GM18870 (cell line): ENCODE measurements at regions not wholly inside any gene's neighbourhood (a gene's known extent, or its start where the extent isn't known, plus 50 kb on each side); places are given as distances from the start of the nearest gene placed in this dataset.
"Not testable (repeated sequence)": the region's sequence is repeated elsewhere in the genome, so short reads cannot be mapped to it uniquely, and the experiment has no call there.

ENCODE experiments used
- ATAC-seq: cut with Tn5 transposase; IDR thresholded peaks from one replicate; pipeline ENCODE4 v1.9.1; 2021; ENCODE audit warnings: moderate library complexity; ENCODE audit not compliant: unreplicated experiment

DNA sequence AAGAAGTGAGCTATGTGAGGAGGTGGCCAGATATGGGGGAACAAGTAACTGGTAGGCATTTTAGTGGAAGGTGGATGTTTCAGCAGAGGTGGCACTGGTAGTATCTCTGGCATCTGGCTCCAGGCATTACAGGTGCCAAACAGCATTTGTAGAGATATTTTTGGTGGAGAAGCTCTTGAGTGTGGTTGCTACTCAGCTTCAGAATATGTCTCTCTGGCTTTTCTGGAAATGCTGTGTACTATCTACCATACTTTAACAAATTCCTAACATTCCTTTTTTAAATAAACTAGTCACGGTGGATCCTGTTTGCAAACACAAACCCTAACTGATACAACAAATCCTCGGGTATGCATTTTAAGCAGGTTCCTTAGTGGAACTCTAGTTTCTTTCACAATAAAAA lies 128.0 kb downstream of the BARX2 start:
- ATAC-seq: no peak

- no peak for ATAC-seq
Measured at GRCh38 chr11:129505266-129505665, 129.6 kb downstream of the BARX2 start.

DNA sequence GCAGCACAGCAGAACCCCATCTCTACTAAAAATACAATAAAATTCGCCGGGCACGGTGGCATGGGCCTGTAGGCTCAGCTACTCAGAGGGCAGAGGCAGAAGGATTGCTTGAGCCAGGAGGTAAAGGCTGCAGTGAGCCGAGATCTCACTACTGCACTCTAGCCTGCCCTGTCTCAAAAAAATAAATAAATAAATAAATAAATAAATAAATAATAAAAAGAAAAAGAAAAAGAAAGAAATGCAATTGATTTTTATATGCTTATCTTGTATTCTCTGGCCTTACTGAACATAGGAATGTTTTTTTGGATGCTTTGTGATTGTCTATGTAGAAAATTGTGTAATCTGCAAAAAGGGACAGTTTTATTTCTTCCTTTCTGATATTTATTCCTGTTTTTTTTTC lies 132.5 kb downstream of the BARX2 start:
- no peak for ATAC-seq

- ATAC-seq: no peak
Measured at GRCh38 chr11:129528296-129528695, 152.6 kb downstream of the BARX2 start.

GRCh38 chr11:129530154-129530895 lies 154.7 kb downstream of the BARX2 start:
- ATAC-seq: no peak

DNA sequence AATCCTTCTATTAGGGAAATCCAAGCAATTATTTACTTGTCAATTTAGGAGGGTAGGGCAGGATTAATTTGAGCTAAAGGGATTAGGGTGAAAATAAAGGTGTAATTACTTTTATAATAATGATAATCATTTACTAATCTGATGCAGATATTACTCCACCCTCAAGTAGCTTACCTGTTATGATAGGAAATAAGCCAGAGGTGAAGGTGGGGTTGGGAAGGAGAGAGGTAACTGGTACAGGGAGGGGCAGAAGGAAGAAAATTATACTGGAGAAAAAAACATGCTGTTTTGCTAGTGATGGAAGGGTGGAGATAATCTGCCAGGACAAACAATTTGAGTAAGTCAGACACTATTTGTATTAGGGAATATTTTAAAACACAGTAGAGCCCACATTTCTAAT lies 157.7 kb downstream of the BARX2 start:
- no peak for ATAC-seq

DNA sequence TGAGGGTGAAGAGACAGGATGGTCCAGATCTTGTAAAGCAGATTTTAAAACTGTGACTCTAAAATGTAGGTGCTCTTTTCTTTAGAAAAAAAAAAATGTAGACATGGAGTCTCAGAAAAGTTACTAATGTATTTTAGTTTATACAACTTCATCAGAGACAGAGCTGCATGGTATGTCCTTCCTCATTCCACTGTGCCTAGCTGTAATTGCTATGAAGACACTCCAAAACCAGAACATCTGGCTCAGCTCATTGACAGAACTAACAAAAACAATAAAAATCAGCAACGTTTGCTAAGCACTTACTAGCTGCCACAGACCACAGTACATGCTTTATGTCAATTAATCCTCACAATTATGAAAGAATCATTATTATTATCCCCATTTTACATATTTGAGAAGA lies 160.7 kb downstream of the BARX2 start:
- no peak for ATAC-seq

DNA sequence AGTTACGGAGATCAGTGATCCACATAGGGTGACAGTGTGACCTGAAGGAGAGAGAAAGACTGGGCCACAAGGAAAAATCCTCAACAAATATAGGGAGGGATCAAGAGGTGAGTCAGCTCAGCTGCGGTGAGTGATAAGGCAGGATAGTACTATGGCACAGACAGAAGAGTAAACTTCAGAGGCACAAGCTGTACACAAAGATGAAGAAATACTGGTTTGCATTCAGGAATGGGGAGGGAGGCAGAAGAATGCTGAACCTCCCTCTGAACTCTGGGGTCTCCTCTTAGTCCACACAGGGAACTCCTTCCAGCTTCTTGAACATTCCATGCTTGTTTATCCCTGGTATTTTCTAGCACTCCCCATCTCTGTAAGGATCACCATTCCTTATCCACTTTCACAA lies 162.7 kb downstream of the BARX2 start:
- ATAC-seq: no peak

- ATAC-seq: no peak
Measured at GRCh38 chr11:129543515-129544290, 168.1 kb downstream of the BARX2 start.

DNA sequence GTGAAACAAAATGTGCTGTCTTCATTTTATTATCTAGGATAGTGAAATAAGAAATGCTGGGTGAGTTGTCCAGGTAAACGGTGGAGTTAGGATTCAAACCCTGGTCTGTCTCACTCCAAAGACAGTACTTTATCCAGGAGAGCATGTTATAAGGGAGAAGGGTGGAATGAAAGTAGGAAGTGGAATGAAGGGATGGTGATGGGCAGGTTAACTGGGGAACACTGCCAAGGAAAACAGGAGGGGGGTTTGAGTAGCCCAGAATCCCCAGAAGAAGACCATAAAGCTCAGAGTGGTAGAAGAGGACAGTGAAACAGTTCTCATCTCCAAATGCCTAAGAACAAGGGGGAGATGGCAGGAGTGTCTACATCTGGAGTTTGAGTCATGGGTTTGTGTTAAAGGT lies 169.0 kb downstream of the BARX2 start:
- no peak for ATAC-seq

GRCh38 chr11:129546266-129546665 lies 170.6 kb downstream of the BARX2 start:
- no peak for ATAC-seq

DNA sequence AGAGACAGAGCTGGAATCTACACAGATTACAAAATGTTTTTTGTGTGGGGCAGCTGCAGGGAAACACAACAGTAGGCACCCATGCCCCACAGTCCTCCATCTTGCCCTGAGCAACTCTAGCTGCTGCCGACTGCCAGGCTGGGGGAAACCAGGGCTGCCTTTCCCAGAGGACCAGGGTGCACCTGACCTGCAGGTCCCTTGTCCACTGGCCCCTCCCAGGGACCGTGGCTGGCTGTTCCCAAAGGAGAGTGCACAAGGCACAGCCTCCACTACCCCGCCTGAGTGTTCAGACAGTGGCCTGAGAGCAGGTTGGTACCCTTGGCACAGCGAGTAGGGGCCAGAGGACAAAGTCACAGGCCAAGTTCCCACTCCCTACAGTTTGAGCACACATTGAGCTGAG lies 181.8 kb downstream of the BARX2 start:
- ATAC-seq: no peak

DNA sequence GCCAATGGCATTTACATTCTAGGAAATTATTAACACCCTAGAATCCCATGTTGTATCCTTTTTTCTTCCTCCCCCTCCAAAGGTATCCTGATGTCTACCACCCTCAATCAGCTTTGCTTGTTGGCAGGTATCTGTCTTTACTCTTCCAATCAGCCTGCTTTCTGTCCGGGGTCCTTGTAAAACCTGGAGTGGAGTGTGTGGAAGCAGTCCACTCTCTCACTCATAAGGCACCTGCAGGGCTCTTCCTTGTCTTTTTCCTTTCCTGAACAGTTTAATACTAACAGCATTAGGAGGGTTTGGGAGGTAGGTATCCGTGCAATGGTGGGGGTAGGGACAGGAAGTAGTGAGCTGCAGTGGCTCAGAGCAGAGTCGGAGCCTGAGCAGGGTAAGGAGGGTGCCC lies 193.4 kb downstream of the BARX2 start:
- no peak for ATAC-seq

- ATAC-seq: not testable (repeated sequence)
Measured at GRCh38 chr11:129572667-129573066, 197.0 kb downstream of the BARX2 start.

GRCh38 chr11:129573161-129573560 lies 197.5 kb downstream of the BARX2 start:
- no peak for ATAC-seq

- no peak for ATAC-seq
Measured at GRCh38 chr11:129574431-129574830, 198.8 kb downstream of the BARX2 start.

DNA sequence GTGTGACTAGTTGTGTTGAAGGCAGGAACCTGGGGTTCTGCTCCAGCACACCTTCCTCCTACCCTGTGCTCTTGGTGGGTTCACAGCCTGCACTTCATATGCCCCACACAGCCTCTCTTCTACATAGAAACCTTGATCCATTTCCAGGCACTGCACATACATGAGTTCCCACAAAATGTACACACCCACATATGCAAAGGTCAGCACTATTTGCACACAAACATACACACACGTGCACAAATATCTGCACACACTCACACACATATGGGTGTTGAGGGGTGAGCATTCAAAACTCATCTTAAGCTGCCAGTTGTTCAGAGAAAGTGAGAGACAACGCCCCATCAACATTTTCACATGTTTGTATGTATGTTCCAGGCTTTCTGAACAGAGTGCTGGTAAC lies 201.0 kb downstream of the BARX2 start:
- ATAC-seq: no peak

GRCh38 chr11:129578006-129578405 lies 202.4 kb downstream of the BARX2 start:
- ATAC-seq: no peak

DNA sequence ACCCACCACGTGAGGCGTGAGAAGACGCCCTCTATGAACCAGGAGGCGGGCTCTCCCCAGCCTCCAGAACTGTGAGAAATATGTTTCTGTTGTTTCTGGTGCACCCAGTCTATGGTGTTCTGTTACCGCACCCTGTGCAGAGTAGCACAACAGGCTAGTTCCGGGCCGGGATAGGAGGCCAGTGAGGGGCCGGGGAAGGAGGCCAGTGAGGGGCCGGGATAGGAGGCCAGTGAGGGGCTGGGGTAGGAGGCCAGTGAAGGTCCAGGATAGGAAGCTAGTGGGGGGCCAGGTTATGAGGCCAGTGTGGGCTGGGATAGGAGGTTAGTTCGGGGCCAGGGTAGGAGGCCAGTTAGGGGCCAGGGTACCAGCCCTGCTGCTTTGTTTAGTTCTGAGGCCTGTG lies 204.6 kb downstream of the BARX2 start:
- no peak for ATAC-seq

DNA sequence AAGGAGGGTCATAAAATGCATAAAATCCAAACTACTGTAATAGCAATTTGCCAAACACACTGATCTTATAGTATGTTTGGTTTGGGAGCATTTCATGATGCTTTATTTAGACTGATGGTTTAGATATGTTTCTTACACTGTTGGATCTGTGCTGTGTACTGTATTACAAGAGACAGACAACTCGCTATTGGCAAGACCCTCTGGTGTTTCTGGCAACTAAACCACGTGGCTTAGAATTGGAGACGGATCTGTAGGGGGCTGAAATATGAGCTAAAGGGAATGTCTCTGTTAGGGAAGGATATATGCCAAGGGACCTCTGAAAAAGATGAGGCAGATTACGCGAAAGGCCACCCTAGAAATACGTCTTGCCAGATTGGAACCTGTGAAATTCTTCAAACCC lies 208.7 kb downstream of the BARX2 start:
- no peak for ATAC-seq

GRCh38 chr11:129589190-129589860 lies 213.7 kb downstream of the BARX2 start:
- ATAC-seq: no peak
